GM12892 (cell line): ENCODE measurements at regions not wholly inside any gene's neighbourhood (a gene's known extent, or its start where the extent isn't known, plus 50 kb on each side); places are given as distances from the start of the nearest gene placed in this dataset.

Source experiments
- POLR2A ChIP-seq: IDR thresholded peaks from 2 replicates; pipeline ENCODE4 v1.6.1; 2011; ENCODE audit warnings: low read depth, low read length, control low read depth
- POLR2AphosphoS5 ChIP-seq: IDR thresholded peaks from 2 replicates; pipeline ENCODE4 v1.6.1; 2011; ENCODE audit warnings: low read depth, low read length, control low read depth
- TAF1 ChIP-seq: IDR thresholded peaks from 2 replicates; pipeline ENCODE4 v1.6.1; 2011; ENCODE audit warnings: low read depth, mild to moderate bottlenecking, control low read depth, low read length, borderline replicate concordance

- TF ChIP-seq POLR2A (no peak), POLR2AphosphoS5 (no peak), TAF1 (no peak)
These were observed 741.4 kb upstream of the VSTM2A start for GRCh38 chr7:53800746-53801145.
